NB4 (cell line): ENCODE measurements at regions not wholly inside any gene's neighbourhood (a gene's known extent, or its start where the extent isn't known, plus 50 kb on each side); places are given as distances from the start of the nearest gene placed in this dataset.

Experiments used
- DNase-seq: peaks from one replicate; pipeline ENCODE4 v3.0.0; 2010; ENCODE audit warnings: low read depth
- H3K4me3 ChIP-seq: one replicate; pipeline ENCODE4 v1.5.1; 2011; ENCODE audit warnings: mild to moderate bottlenecking, low read depth, low read length, moderate library complexity
- MYC ChIP-seq: IDR thresholded peaks from 2 replicates; pipeline ENCODE4 v1.6.1; 2011; ENCODE audit warnings: low read depth, low read length
- POLR2A ChIP-seq: IDR thresholded peaks from 2 replicates; pipeline ENCODE4 v1.6.1; 2011; ENCODE audit warnings: mild to moderate bottlenecking; ENCODE audit not compliant: insufficient read length; ENCODE audit errors: extremely low read depth
- TF ChIP-seq, protein P1 (sequence below): IDR thresholded peaks from one replicate; pipeline ENCODE4 v1.5.1; 2012; ENCODE audit warnings: low read depth, low read length
- TF ChIP-seq, protein P2 (sequence below): IDR thresholded peaks from 2 replicates; pipeline ENCODE4 v1.6.1; 2011; ENCODE audit warnings: low read depth, low read length

DNA sequence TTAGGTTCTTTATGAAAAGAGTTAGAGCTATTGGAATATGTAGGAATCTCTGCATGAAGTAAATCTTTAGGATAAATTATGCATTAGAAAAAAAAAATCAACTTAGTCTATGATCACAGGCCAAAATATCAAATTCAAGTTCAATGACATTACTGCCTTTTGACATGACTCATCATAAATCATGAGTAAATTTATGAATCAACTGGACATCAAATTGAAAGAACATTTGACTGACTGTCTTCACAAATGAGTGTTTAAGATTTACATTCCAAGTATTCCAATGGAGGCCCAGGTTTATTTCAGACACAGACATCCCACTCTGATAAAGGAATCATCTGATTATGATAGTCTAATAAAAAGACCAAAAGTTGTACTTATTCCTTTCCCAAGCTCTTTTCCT, 192.8 kb upstream of the TTC14 start:
- H3K4me3 ChIP-seq, result no peak overlapping the region
- TF ChIP-seq, protein P1, sequence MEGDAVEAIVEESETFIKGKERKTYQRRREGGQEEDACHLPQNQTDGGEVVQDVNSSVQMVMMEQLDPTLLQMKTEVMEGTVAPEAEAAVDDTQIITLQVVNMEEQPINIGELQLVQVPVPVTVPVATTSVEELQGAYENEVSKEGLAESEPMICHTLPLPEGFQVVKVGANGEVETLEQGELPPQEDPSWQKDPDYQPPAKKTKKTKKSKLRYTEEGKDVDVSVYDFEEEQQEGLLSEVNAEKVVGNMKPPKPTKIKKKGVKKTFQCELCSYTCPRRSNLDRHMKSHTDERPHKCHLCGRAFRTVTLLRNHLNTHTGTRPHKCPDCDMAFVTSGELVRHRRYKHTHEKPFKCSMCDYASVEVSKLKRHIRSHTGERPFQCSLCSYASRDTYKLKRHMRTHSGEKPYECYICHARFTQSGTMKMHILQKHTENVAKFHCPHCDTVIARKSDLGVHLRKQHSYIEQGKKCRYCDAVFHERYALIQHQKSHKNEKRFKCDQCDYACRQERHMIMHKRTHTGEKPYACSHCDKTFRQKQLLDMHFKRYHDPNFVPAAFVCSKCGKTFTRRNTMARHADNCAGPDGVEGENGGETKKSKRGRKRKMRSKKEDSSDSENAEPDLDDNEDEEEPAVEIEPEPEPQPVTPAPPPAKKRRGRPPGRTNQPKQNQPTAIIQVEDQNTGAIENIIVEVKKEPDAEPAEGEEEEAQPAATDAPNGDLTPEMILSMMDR, result no peak
- no peak for TF ChIP-seq MYC
- no peak for TF ChIP-seq POLR2A
- TF ChIP-seq, protein P2, sequence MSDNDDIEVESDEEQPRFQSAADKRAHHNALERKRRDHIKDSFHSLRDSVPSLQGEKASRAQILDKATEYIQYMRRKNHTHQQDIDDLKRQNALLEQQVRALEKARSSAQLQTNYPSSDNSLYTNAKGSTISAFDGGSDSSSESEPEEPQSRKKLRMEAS, result no peak
- no peak for DNase-seq

DNA sequence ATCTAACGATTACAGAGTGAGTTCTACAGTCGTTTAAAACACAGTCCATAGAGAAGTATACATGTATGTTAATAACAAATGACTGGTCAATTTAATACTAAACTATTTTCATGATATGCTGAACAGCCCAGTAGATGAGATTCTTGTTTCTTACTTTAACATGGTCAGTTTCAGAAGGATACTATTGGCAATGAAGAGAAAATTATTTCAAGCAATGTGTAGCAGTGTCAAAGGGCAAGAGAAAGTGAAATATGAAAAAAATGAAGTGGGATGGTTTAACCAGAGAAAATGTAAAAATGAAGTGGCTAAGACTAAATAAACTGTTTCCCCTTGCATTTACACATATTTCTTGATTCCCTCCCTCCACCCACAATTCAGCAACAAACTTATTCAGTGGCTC, 192.1 kb upstream of the TTC14 start:
- no peak overlapping the region for H3K4me3 ChIP-seq
- TF ChIP-seq POLR2A (no peak), MYC (no peak)
- TF ChIP-seq, protein P1, result no peak
- TF ChIP-seq, protein P2, result no peak
- DNase-seq, result no peak

DNA sequence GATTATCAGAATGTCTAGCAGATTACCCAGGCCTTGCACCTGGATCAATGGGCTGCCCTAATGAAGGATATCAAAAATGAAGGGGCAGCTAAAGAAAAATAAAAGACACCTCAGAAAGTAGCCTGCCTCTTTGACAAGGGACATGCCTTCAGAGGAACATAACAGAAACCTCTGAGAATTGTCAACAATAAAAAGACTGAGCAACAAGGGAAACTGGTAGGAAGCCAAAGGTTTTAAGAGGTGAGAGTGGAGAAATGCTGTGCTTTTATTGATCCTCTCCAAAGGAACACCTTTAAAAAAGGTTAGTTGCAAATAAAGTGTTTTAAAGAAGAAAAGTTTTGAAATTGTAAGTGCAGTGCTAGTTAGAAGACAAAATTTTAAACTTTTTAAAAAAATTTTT, 187.8 kb upstream of the TTC14 start:
- TF ChIP-seq POLR2A, result no peak
- H3K4me3 ChIP-seq, result no peak overlapping the region
- DNase-seq, result no peak

DNA sequence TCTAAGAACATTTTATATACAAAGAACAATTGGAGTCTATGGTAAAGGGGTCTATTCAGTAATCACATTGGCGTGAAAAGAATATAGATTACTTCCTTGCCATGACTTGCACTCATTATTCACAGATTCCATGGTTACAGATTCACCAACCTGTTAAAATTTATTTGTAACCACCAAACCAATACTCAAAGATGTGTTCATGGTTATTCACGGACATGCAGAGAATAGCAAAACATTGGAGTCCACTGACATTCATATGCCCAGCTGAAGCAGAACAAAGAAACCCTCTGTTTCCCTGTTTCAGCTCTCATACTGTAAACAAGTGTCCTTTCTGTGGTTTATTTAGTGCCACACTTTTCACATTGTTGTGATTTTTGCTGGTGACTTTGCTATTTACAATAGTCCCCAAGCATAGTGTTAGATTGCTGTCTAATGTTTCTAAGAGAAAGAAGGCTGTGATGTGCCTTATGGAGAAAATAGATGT, 185.8 kb upstream of the TTC14 start:
- DNase-seq, result no peak
- TF ChIP-seq, protein P2, result no peak
- TF ChIP-seq MYC (no peak), POLR2A (no peak)
- H3K4me3 ChIP-seq, result no peak overlapping the region

- DNase-seq, result peak; percentile 4
- H3K4me3 ChIP-seq, result no peak overlapping the region
- TF ChIP-seq MYC (no peak), POLR2A (no peak)
- TF ChIP-seq, protein P1, result no peak
- TF ChIP-seq, protein P2, result no peak
These were observed 184.7 kb upstream of the TTC14 start for GRCh38 chr3:180417241-180417640.

DNA sequence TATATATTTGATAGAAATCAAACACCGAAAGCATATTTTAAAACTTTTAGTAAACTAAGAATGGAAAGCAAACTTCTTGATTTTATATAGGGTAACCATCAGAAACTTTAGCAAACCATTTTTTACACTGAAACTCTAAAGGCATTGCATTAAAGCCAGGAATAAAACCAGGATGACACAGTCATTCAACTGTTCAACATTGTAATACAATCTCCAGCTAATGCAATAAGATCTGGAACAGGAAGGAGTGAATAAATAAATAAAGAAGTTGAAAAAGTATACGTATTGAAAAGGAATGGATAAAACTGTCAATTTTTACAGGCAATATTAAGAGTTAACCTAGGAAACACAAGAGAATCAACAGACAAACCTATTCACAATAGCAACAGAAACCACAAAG, 181.9 kb upstream of the TTC14 start:
- no peak overlapping the region for H3K4me3 ChIP-seq
- TF ChIP-seq POLR2A, result no peak
- TF ChIP-seq, protein P1, result no peak
- TF ChIP-seq, protein P2, result no peak
- no peak for TF ChIP-seq MYC
- DNase-seq, result no peak

- TF ChIP-seq MYC (no peak), POLR2A (no peak)
- TF ChIP-seq, protein P2, result no peak
- TF ChIP-seq, protein P1, result no peak
- H3K4me3 ChIP-seq, result no peak overlapping the region
- no peak for DNase-seq
These were observed 181.2 kb upstream of the TTC14 start for GRCh38 chr3:180420804-180421203.
